ENCODE measurements at regions not wholly inside any gene's neighbourhood (a gene's known extent, or its start where the extent isn't known, plus 50 kb on each side); places are given as distances from the start of the nearest gene placed in this dataset.

GRCh38 chr1:114037631-114037890 is 58.3 kb downstream of the OLFML3 start (continued):
- no peak for TF ChIP-seq PRDM6 (tag by site-specific recombination; IDR thresholded peaks at IDR 0.05)
- no peak for TF ChIP-seq SETDB1 (IDR thresholded peaks at IDR 0.05; ENCODE audit: insufficient read length, low read length)
- TF ChIP-seq ZNF114 (tag by site-specific recombination; IDR thresholded peaks at IDR 0.05) = no peak
- TF ChIP-seq OVOL3 (tag by site-specific recombination; IDR thresholded peaks at IDR 0.05) = no peak

GRCh38 chr1:114037962-114038816 is 58.9 kb downstream of the OLFML3 start:
- H3K4me3 ChIP-seq (ENCODE audit: low read depth, low read length) = no peak overlapping the region
- no peak for TF ChIP-seq ZNF555 (tag by site-specific recombination; conservative IDR thresholded peaks at IDR 0.05)
- no peak for TF ChIP-seq ZBTB49 (tag by site-specific recombination; IDR thresholded peaks at IDR 0.05; ENCODE audit: low read depth)
- no peak for TF ChIP-seq ZBTB44 (tag by site-specific recombination; IDR thresholded peaks at IDR 0.05)
- TF ChIP-seq ZBTB48 (tag by site-specific recombination; IDR thresholded peaks at IDR 0.05) = no peak
- no peak for TF ChIP-seq TCF7L2 (IDR thresholded peaks at IDR 0.05; ENCODE audit: borderline replicate concordance, low read depth, low read length)
- TF ChIP-seq ZNF704 (tag by site-specific recombination; IDR thresholded peaks at IDR 0.05) = no peak
- no peak for TF ChIP-seq ZNF146 (tag by site-specific recombination; IDR thresholded peaks at IDR 0.05)
- TF ChIP-seq MYNN (tag by site-specific recombination; IDR thresholded peaks at IDR 0.05; ENCODE audit: borderline replicate concordance) = no peak
- TF ChIP-seq ZNF16 (tag by site-specific recombination; IDR thresholded peaks at IDR 0.05; ENCODE audit: low read depth) = no peak
- TF ChIP-seq ZNF214 (tag by site-specific recombination; IDR thresholded peaks at IDR 0.05; ENCODE audit: borderline replicate concordance) = no peak
- no peak for TF ChIP-seq ZNF76 (tag by site-specific recombination; IDR thresholded peaks at IDR 0.05; ENCODE audit: borderline replicate concordance, low read depth)
- no peak for TF ChIP-seq ZNF768 (tag by site-specific recombination; IDR thresholded peaks at IDR 0.05)
- TF ChIP-seq, protein P1, sequence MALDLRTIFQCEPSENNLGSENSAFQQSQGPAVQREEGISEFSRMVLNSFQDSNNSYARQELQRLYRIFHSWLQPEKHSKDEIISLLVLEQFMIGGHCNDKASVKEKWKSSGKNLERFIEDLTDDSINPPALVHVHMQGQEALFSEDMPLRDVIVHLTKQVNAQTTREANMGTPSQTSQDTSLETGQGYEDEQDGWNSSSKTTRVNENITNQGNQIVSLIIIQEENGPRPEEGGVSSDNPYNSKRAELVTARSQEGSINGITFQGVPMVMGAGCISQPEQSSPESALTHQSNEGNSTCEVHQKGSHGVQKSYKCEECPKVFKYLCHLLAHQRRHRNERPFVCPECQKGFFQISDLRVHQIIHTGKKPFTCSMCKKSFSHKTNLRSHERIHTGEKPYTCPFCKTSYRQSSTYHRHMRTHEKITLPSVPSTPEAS (tag by site-specific recombination; IDR thresholded peaks at IDR 0.05) = no peak
- no peak for TF ChIP-seq ZNF548 (tag by site-specific recombination; IDR thresholded peaks at IDR 0.05)
- TF ChIP-seq ZNF596 (tag by site-specific recombination; IDR thresholded peaks at IDR 0.05) = no peak
- no peak for TF ChIP-seq ZNF138 (tag by site-specific recombination; IDR thresholded peaks at IDR 0.05; ENCODE audit: borderline replicate concordance)
- no peak for TF ChIP-seq ZNF239 (tag by site-specific recombination; IDR thresholded peaks at IDR 0.05)
- no peak for TF ChIP-seq PBX3 (CRISPR knock-in tag; IDR thresholded peaks at IDR 0.05)
- TF ChIP-seq ZNF274 (IDR thresholded peaks at IDR 0.05; ENCODE audit: low read length) = no peak
- TF ChIP-seq ZNF274 (tag by site-specific recombination; IDR thresholded peaks at IDR 0.05; ENCODE audit: borderline replicate concordance) = no peak
- ChIA-PET POLR2A (no interaction called here), CTCF (interaction anchor here (0.7 kb wide), 1 partner anchor 510 kb away, joined by 4 read pairs; no protein-coding TSS in a partner anchor)
- H3K4me1 ChIP-seq (ENCODE audit: control insufficient read depth, insufficient read depth, low read length) = no peaks in the 10 kb centered on the region
- H3K9me3 ChIP-seq (ENCODE audit: control insufficient read depth, insufficient read depth, low read depth, low read length) = no peaks in the 10 kb centered on the region
- H3K27ac ChIP-seq (ENCODE audit: extremely low read depth, low read depth, low read length) = no peak overlapping the region
- H3K36me3 ChIP-seq (ENCODE audit: control insufficient read depth in 2 of 2, insufficient read depth in 1 of 2, low read length in 2 of 2) = no peaks in the 10 kb centered on the region

Measured in HEK293 (cell line).